HepG2 (cell line): ENCODE measurements at regions not wholly inside any gene's neighbourhood (a gene's known extent, or its start where the extent isn't known, plus 50 kb on each side); places are given as distances from the start of the nearest gene placed in this dataset.

ENCODE experiments used
- ATAC-seq: fragments of 200-7000 bp; cut with Tn5 transposase; 3 replicates; pipeline ENCODE4 v1.9.1; 2020; ENCODE audit warnings: mild to moderate bottlenecking, moderate library complexity
- BruUV-seq: library from RNA; stranded (reverse); fragments of 400-500 nt; replicated peaks from 2 replicates; lab custom pipeline; 2021; lab: Mats Ljungman, UMichigan
- CTCF ChIA-PET: fragments of 300-600 bp; formaldehyde crosslinking; extraction: SDS; loops from one replicate; lab custom pipeline; 2021; ENCODE audit warnings: low total read pairs, inconsistent platforms, low intra/inter-chr PET ratio; lab: Yijun Ruan, JAX
- POLR2A ChIA-PET: fragments of 350-600 bp; sonication (Branson Sonifier 250); formaldehyde crosslinking; loops from one replicate; lab custom pipeline; 2020; ENCODE audit warnings: antibody characterized with exemption, inconsistent platforms; lab: Yijun Ruan, JAX
- DNase-seq: peaks from one replicate; pipeline ENCODE4 v3.0.0-alpha.2; 2015; ENCODE audit warnings: low spot score
- FAIRE-seq: peaks from 3 replicates; lab custom pipeline; 2011; peaks lifted over from hg19 to GRCh38; lab: Jason Lieb, UNC
- H2AFZ ChIP-seq: one replicate; pipeline ENCODE4 v1.6.1; 2011; ENCODE audit warnings: low read length, inconsistent platforms
- H3K27ac ChIP-seq: fragments of 300-600 bp; 3 replicates; pipeline ENCODE4 v1.8.0; 2011; ENCODE audit warnings: mixed run types, mild to moderate bottlenecking, mixed read lengths, low read length, inconsistent platforms; ENCODE audit not compliant: insufficient read depth; ENCODE audit errors: extremely low read length
- H3K27me3 ChIP-seq, 2 experiments: fragments of 200-600 bp in 1 of 2; 2 replicates in 1 of 2; 3 replicates in 1 of 2; pipeline versions ENCODE4 v1.6.0 to v1.8.0; 2011; ENCODE audit warnings: low read length in 2 of 2, mild to moderate bottlenecking in 2 of 2, moderate library complexity in 2 of 2, inconsistent platforms in 1 of 2; ENCODE audit not compliant: insufficient read depth in 2 of 2, control insufficient read depth in 1 of 2
- H3K36me3 ChIP-seq, 2 experiments: fragments of 200-600 bp in 1 of 2; replicated peaks in 1 of 2; 2 replicates in 1 of 2; 3 replicates in 1 of 2; pipeline versions ENCODE4 v1.5.1 to v1.8.0; 2011; ENCODE audit warnings: low read length in 2 of 2, inconsistent platforms in 1 of 2; ENCODE audit not compliant: insufficient read depth in 2 of 2, control insufficient read depth in 1 of 2
- H3K4me1 ChIP-seq: 2 replicates; pipeline ENCODE4 v1.5.1; 2012; ENCODE audit warnings: low read length, inconsistent platforms; ENCODE audit not compliant: insufficient read depth
- H3K4me2 ChIP-seq: 2 replicates; pipeline ENCODE4 v1.6.0; 2011; ENCODE audit warnings: low read depth, low read length, inconsistent platforms
- H3K4me3 ChIP-seq, 3 experiments: fragments of 200-600 bp in 1 of 3; sonication (generic), shearing (Covaris generic) in 1 of 3; replicated peaks in 1 of 3; 2 replicates each; pipeline ENCODE4 v1.5.1; 2011 to 2016; ENCODE audit warnings: low read length in 3 of 3, inconsistent platforms in 2 of 3, low read depth in 2 of 3, mild to moderate bottlenecking in 2 of 3, control low read depth in 1 of 3, mixed read lengths in 1 of 3; ENCODE audit not compliant: insufficient read depth in 1 of 3
- H3K79me2 ChIP-seq: one replicate; pipeline ENCODE4 v1.6.1; 2011; ENCODE audit warnings: low read length, inconsistent platforms; ENCODE audit not compliant: insufficient read depth
- H3K9ac ChIP-seq: 2 replicates; pipeline ENCODE4 v1.6.0; 2011; ENCODE audit warnings: mild to moderate bottlenecking, low read depth, low read length, inconsistent platforms; ENCODE audit not compliant: insufficient read depth
- H3K9me3 ChIP-seq: 2 replicates; pipeline ENCODE4 v1.5.1; 2012; ENCODE audit warnings: mild to moderate bottlenecking, low read length
- H4K20me1 ChIP-seq: 2 replicates; pipeline ENCODE4 v1.6.0; 2011; ENCODE audit warnings: inconsistent platforms, mild to moderate bottlenecking, low read length, moderate library complexity; ENCODE audit not compliant: insufficient read depth
- ATF7 ChIP-seq, 2 experiments: fragments of 450-650 bp in 1 of 2; sonication (generic) in 1 of 2; formaldehyde crosslinking in 1 of 2; IDR thresholded peaks; 2 replicates each; pipeline versions ENCODE4 v1.4.0 to v1.6.1; 2016 to 2020; ENCODE audit warnings: antibody characterized with exemption in 1 of 2, mild to moderate bottlenecking in 1 of 2, missing genetic modification reagents in 1 of 2
- CC2D1A ChIP-seq: sonication (generic); formaldehyde crosslinking; IDR thresholded peaks from 2 replicates; pipeline ENCODE4 v1.8.1; 2023; ENCODE audit warnings: mild to moderate bottlenecking, missing genetic modification reagents
- CCAR2 ChIP-seq: fragments of 200-400 bp; formaldehyde crosslinking; optimal IDR thresholded peaks from 2 replicates; pipeline ENCODE3; 2018; ENCODE audit warnings: low read depth, mild to moderate bottlenecking, low read length, moderate library complexity
- FOXM1 ChIP-seq: sonication (generic); formaldehyde crosslinking; IDR thresholded peaks from 2 replicates; pipeline ENCODE4 v1.5.0; 2020; ENCODE audit warnings: missing genetic modification reagents
- FOXP1 ChIP-seq, 2 experiments: fragments of 450-650 bp in 1 of 2; IDR thresholded peaks; 2 replicates each; pipeline ENCODE4 v1.6.1; 2017 to 2018; ENCODE audit warnings: antibody characterized with exemption in 1 of 2
- MED13 ChIP-seq: sonication (generic); formaldehyde crosslinking; IDR thresholded peaks from 2 replicates; pipeline ENCODE4 v1.5.0; 2020; ENCODE audit warnings: missing genetic modification reagents
- ZC3H4 ChIP-seq: sonication (generic); formaldehyde crosslinking; IDR thresholded peaks from 2 replicates; pipeline ENCODE4 v1.4.0; 2020; ENCODE audit warnings: missing genetic modification reagents, borderline replicate concordance
- ZGPAT ChIP-seq: IDR thresholded peaks from 2 replicates; pipeline ENCODE4 v1.6.1; 2016; ENCODE audit warnings: mild to moderate bottlenecking
- ZNF17 ChIP-seq: sonication (generic); formaldehyde crosslinking; IDR thresholded peaks from 2 replicates; pipeline ENCODE4 v1.5.0; 2020; ENCODE audit warnings: mild to moderate bottlenecking, missing genetic modification reagents
- ZNF713 ChIP-seq: sonication (generic); formaldehyde crosslinking; IDR thresholded peaks from 2 replicates; pipeline ENCODE4 v1.4.0; 2020; ENCODE audit warnings: mild to moderate bottlenecking, missing genetic modification reagents
- ZNF816 ChIP-seq: sonication (generic); formaldehyde crosslinking; IDR thresholded peaks from 2 replicates; pipeline ENCODE4 v1.8.0; 2022; ENCODE audit warnings: missing genetic modification reagents, mild to moderate bottlenecking, borderline replicate concordance
- WGBS: methylation state at CpG from one replicate; pipeline ENCODE4 v1.1.6; 2017; ENCODE audit warnings: low lambda C conversion rate; 5-methylcytosine and 5-hydroxymethylcytosine counted together
- in situ Hi-C: cut with HindIII; loops from 2 replicates; pipeline ENCODE4 v1.10.0; 2017; ENCODE audit warnings: low pct_unique_long_range_greater_than_20kb; ENCODE audit not compliant: extremely low pct_ligation_motif_present
- intact Hi-C: fragments of 100-400 bp; cut with micrococcal nuclease; formaldehyde crosslinking; loops from one replicate; pipeline ENCODE4 v1.10.0; 2022; ENCODE audit not compliant: unreplicated experiment
- TF ChIP-seq, protein P1 (sequence below), 2 experiments: sonication (generic) in 1 of 2; formaldehyde crosslinking in 1 of 2; IDR thresholded peaks; 2 replicates each; pipeline versions ENCODE4 v1.6.1 to v1.9.0; 2014 to 2022; ENCODE audit warnings: antibody characterized with exemption in 1 of 2, borderline replicate concordance in 1 of 2, inconsistent platforms in 1 of 2, low read depth in 1 of 2, missing genetic modification reagents in 1 of 2
- TF ChIP-seq, protein P2 (sequence below): sonication (generic); formaldehyde crosslinking; IDR thresholded peaks from 2 replicates; pipeline ENCODE4 v1.5.0; 2020; ENCODE audit warnings: mild to moderate bottlenecking, missing genetic modification reagents

- Histone ChIP-seq H3K27ac (no peak overlapping the region), H3K9me3 (peaks cover 11% of the 10 kb centered on the region), H4K20me1 (no peaks in the 10 kb centered on the region), H3K4me1 (no peaks in the 10 kb centered on the region), H3K4me3 (no peak overlapping the region), H3K36me3 (no peaks in the 10 kb centered on the region), H3K4me2 (no peak overlapping the region), H3K9ac (no peak overlapping the region), H3K79me2 (no peaks in the 10 kb centered on the region), H3K27me3 (no peaks in the 10 kb centered on the region), H2AFZ (no peak overlapping the region)
- WGBS: 75% methylated on average over 3 of the region's 4 CpGs
- no peak for FAIRE-seq
- TF ChIP-seq ATF7 (IDR thresholded peaks at IDR 0.05) (no peak), ATF7 (CRISPR knock-in tag; IDR thresholded peaks at IDR 0.05) (no peak), FOXP1 (IDR thresholded peaks at IDR 0.05) (no peak), FOXP1 (CRISPR knock-in tag; IDR thresholded peaks at IDR 0.05) (no peak), FOXM1 (no peak), ZGPAT (CRISPR knock-in tag) (no peak), ZNF816 (CRISPR knock-in tag) (no peak), CCAR2 (no peak), ZNF713 (CRISPR knock-in tag) (no peak), ZNF17 (CRISPR knock-in tag) (no peak), ZC3H4 (CRISPR knock-in tag) (no peak), CC2D1A (CRISPR knock-in tag) (no peak), MED13 (CRISPR knock-in tag) (no peak)
- TF ChIP-seq, protein P1, sequence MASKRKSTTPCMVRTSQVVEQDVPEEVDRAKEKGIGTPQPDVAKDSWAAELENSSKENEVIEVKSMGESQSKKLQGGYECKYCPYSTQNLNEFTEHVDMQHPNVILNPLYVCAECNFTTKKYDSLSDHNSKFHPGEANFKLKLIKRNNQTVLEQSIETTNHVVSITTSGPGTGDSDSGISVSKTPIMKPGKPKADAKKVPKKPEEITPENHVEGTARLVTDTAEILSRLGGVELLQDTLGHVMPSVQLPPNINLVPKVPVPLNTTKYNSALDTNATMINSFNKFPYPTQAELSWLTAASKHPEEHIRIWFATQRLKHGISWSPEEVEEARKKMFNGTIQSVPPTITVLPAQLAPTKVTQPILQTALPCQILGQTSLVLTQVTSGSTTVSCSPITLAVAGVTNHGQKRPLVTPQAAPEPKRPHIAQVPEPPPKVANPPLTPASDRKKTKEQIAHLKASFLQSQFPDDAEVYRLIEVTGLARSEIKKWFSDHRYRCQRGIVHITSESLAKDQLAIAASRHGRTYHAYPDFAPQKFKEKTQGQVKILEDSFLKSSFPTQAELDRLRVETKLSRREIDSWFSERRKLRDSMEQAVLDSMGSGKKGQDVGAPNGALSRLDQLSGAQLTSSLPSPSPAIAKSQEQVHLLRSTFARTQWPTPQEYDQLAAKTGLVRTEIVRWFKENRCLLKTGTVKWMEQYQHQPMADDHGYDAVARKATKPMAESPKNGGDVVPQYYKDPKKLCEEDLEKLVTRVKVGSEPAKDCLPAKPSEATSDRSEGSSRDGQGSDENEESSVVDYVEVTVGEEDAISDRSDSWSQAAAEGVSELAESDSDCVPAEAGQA (IDR thresholded peaks at IDR 0.05; ENCODE audit: low read depth): no peak
- TF ChIP-seq, protein P1 (CRISPR knock-in tag; IDR thresholded peaks at IDR 0.05; ENCODE audit: borderline replicate concordance): no peak
- TF ChIP-seq, protein P2, sequence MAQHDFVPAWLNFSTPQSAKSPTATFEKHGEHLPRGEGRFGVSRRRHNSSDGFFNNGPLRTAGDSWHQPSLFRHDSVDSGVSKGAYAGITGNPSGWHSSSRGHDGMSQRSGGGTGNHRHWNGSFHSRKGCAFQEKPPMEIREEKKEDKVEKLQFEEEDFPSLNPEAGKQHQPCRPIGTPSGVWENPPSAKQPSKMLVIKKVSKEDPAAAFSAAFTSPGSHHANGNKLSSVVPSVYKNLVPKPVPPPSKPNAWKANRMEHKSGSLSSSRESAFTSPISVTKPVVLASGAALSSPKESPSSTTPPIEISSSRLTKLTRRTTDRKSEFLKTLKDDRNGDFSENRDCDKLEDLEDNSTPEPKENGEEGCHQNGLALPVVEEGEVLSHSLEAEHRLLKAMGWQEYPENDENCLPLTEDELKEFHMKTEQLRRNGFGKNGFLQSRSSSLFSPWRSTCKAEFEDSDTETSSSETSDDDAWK (CRISPR knock-in tag): no peak
- POLR2A ChIA-PET: no interaction called here
- no peak for DNase-seq
- intact Hi-C loops (no loop called here), in situ Hi-C loops (loop anchor here (25.0 kb wide), 1 partner anchor 1075 kb away; no protein-coding TSS in a partner anchor)
- no peak for ATAC-seq
- BruUV-seq: no TSS peak
- CTCF ChIA-PET: no interaction called here
These were observed 269.8 kb downstream of the RFC3 start for GRCh38 chr13:34087791-34088190.
